ENCODE measurements at regions not wholly inside any gene's neighbourhood (a gene's known extent, or its start where the extent isn't known, plus 50 kb on each side); places are given as distances from the start of the nearest gene placed in this dataset.

GRCh38 chrX:9184211-9184610, 150.3 kb upstream of the FAM9B start:
- DNase-seq (ENCODE audit: extremely low read depth in 1 of 11, low read depth in 9 of 11, low spot score in 4 of 11) = no peak

GRCh38 chrX:9188117-9188516, 154.2 kb upstream of the FAM9B start:
- DNase-seq (ENCODE audit: extremely low read depth in 1 of 11, low read depth in 9 of 11, low spot score in 4 of 11) = no peak

- DNase-seq (ENCODE audit: extremely low read depth in 1 of 11, low read depth in 9 of 11, low spot score in 4 of 11) = no peak
Observed at GRCh38 chrX:9189286-9189685, 155.4 kb upstream of the FAM9B start.

GRCh38 chrX:9191392-9191791, 157.5 kb upstream of the FAM9B start:
- DNase-seq (ENCODE audit: extremely low read depth in 1 of 11, low read depth in 9 of 11, low spot score in 4 of 11) = no peak

GRCh38 chrX:9195199-9195880, 161.4 kb upstream of the FAM9B start:
- no peak for DNase-seq (ENCODE audit: extremely low read depth in 1 of 11, low read depth in 9 of 11, low spot score in 4 of 11)

GRCh38 chrX:9196961-9197640, 163.2 kb upstream of the FAM9B start:
- peak in 2 of 11 donors; percentile 18 to 20 for DNase-seq (ENCODE audit: extremely low read depth in 1 of 11, low read depth in 9 of 11, low spot score in 4 of 11)

GRCh38 chrX:9204560-9204959, 170.6 kb upstream of the FAM9B start:
- DNase-seq (ENCODE audit: extremely low read depth in 1 of 11, low read depth in 9 of 11, low spot score in 4 of 11) = no peak

- DNase-seq (ENCODE audit: extremely low read depth in 1 of 11, low read depth in 9 of 11, low spot score in 4 of 11) = no peak
Observed at GRCh38 chrX:9205599-9206223, 171.8 kb upstream of the FAM9B start.

- DNase-seq (ENCODE audit: extremely low read depth in 1 of 11, low read depth in 9 of 11, low spot score in 4 of 11) = no peak
Observed at GRCh38 chrX:9207142-9207541, 173.2 kb upstream of the FAM9B start.

GRCh38 chrX:9211269-9211668, 177.3 kb upstream of the FAM9B start:
- DNase-seq (ENCODE audit: extremely low read depth in 1 of 11, low read depth in 9 of 11, low spot score in 4 of 11) = no peak

- DNase-seq (ENCODE audit: extremely low read depth in 1 of 11, low read depth in 9 of 11, low spot score in 4 of 11) = peak in 3 of 11 donors; percentile 13 to 30 (median 26)
Observed at GRCh38 chrX:9221781-9222180, 187.9 kb upstream of the FAM9B start.

GRCh38 chrX:9222299-9222698, 188.4 kb upstream of the FAM9B start:
- no peak for DNase-seq (ENCODE audit: extremely low read depth in 1 of 11, low read depth in 9 of 11, low spot score in 4 of 11)

- no peak for DNase-seq (ENCODE audit: extremely low read depth in 1 of 11, low read depth in 9 of 11, low spot score in 4 of 11)
Observed at GRCh38 chrX:9227276-9227675, 193.3 kb upstream of the FAM9B start.

GRCh38 chrX:9231491-9231890, 197.6 kb upstream of the FAM9B start:
- no peak for DNase-seq (ENCODE audit: extremely low read depth in 1 of 11, low read depth in 9 of 11, low spot score in 4 of 11)

- DNase-seq (ENCODE audit: extremely low read depth in 1 of 11, low read depth in 9 of 11, low spot score in 4 of 11) = no peak
Observed at GRCh38 chrX:9233141-9233540, 199.2 kb upstream of the FAM9B start.

- DNase-seq (ENCODE audit: extremely low read depth in 1 of 11, low read depth in 9 of 11, low spot score in 4 of 11) = no peak
Observed at GRCh38 chrX:9234315-9234714, 200.4 kb upstream of the FAM9B start.

GRCh38 chrX:9235722-9236121, 201.8 kb upstream of the FAM9B start:
- no peak for DNase-seq (ENCODE audit: extremely low read depth in 1 of 11, low read depth in 9 of 11, low spot score in 4 of 11)

- no peak for DNase-seq (ENCODE audit: extremely low read depth in 1 of 11, low read depth in 9 of 11, low spot score in 4 of 11)
Observed at GRCh38 chrX:9240956-9241355, 207.0 kb upstream of the FAM9B start.

- DNase-seq (ENCODE audit: extremely low read depth in 1 of 11, low read depth in 9 of 11, low spot score in 4 of 11) = no peak
Observed at GRCh38 chrX:9241427-9241826, 207.5 kb upstream of the FAM9B start.

- DNase-seq (ENCODE audit: extremely low read depth in 1 of 11, low read depth in 9 of 11, low spot score in 4 of 11) = no peak
Observed at GRCh38 chrX:9249051-9249846, 215.3 kb upstream of the FAM9B start.

Data from renal cortex interstitium (tissue), 11 donors.